ENCODE measurements at regions not wholly inside any gene's neighbourhood (a gene's known extent, or its start where the extent isn't known, plus 50 kb on each side); places are given as distances from the start of the nearest gene placed in this dataset.

- H3K27ac ChIP-seq (ENCODE audit: low read depth in 1 of 2, low read length in 1 of 2), result no peak overlapping the region
- peaks cover 9 to 92% (median 41%) of the 10 kb centered on the region in 5 donors for H3K4me1 ChIP-seq (ENCODE audit: control insufficient read depth in 5 of 5, insufficient read depth in 5 of 5, low read length in 5 of 5)
- H3K4me3 ChIP-seq, result no peak overlapping the region
- no peaks in the 10 kb centered on the region for H3K27me3 ChIP-seq (ENCODE audit: control insufficient read depth in 3 of 3, insufficient read depth in 3 of 3, low read length in 2 of 3)
- H3K9ac ChIP-seq (ENCODE audit: insufficient read depth in 1 of 2, low read length in 2 of 2), result no peak overlapping the region
- TF ChIP-seq CTCF (IDR thresholded peaks at IDR 0.05; ENCODE audit: control extremely low read depth, extremely low read depth), result no peak
- DNase-seq, result no peak
- H3K9me3 ChIP-seq (ENCODE audit: control insufficient read depth in 4 of 4, insufficient read depth in 3 of 4, low read length in 3 of 4), result no peaks in the 10 kb centered on the region
- WGBS, 2 donors, result 73 to 86% methylated on average over 21 of the region's 21 CpGs
- no peaks in the 10 kb centered on the region for H3K36me3 ChIP-seq (ENCODE audit: control insufficient read depth in 4 of 4, insufficient read depth in 4 of 4, low read length in 4 of 4)
- no peak for ATAC-seq (ENCODE audit: insufficient read depth, low FRiP score)
Observed at GRCh38 chr16:85199069-85199725, 86.9 kb upstream of the CIBAR2 start.

GRCh38 chr16:85199880-85200279 is 87.6 kb upstream of the CIBAR2 start:
- ATAC-seq (ENCODE audit: insufficient read depth, low FRiP score) (no peak), DNase-seq (no peak)
- Histone ChIP-seq H3K9ac (ENCODE audit: insufficient read depth in 1 of 2, low read length in 2 of 2) (no peak overlapping the region), H3K36me3 (ENCODE audit: control insufficient read depth in 4 of 4, insufficient read depth in 4 of 4, low read length in 4 of 4) (peaks cover 0 to 5% (median 0%) of the 10 kb centered on the region in 4 donors), H3K27me3 (ENCODE audit: control insufficient read depth in 3 of 3, insufficient read depth in 3 of 3, low read length in 2 of 3) (no peaks in the 10 kb centered on the region), H3K27ac (ENCODE audit: low read depth in 1 of 2, low read length in 1 of 2) (no peak overlapping the region), H3K4me1 (ENCODE audit: control insufficient read depth in 5 of 5, insufficient read depth in 5 of 5, low read length in 5 of 5) (peaks cover 9 to 93% (median 44%) of the 10 kb centered on the region in 5 donors), H3K4me3 (no peak overlapping the region), H3K9me3 (ENCODE audit: control insufficient read depth in 4 of 4, insufficient read depth in 3 of 4, low read length in 3 of 4) (peaks cover 0 to 2% (median 0%) of the 10 kb centered on the region in 4 donors)
- 86 to 88% methylated on average over 9 of the region's 9 CpGs for WGBS, 2 donors
- no peak for TF ChIP-seq CTCF (IDR thresholded peaks at IDR 0.05; ENCODE audit: control extremely low read depth, extremely low read depth)

- WGBS, 2 donors, result 79 to 85% methylated on average over 17 of the region's 17 CpGs
Observed at GRCh38 chr16:85200471-85201278, 88.4 kb upstream of the CIBAR2 start.

More at GRCh38 chr16:85200471-85201278, 88.4 kb upstream of the CIBAR2 start:
- Histone ChIP-seq H3K4me1 (ENCODE audit: control insufficient read depth in 5 of 5, insufficient read depth in 5 of 5, low read length in 5 of 5) (peaks cover 9 to 92% (median 46%) of the 10 kb centered on the region in 5 donors), H3K4me3 (no peak overlapping the region), H3K9ac (ENCODE audit: insufficient read depth in 1 of 2, low read length in 2 of 2) (no peak overlapping the region), H3K9me3 (ENCODE audit: control insufficient read depth in 4 of 4, insufficient read depth in 3 of 4, low read length in 3 of 4) (peaks cover 0 to 2% (median 0%) of the 10 kb centered on the region in 4 donors), H3K27ac (ENCODE audit: low read depth in 1 of 2, low read length in 1 of 2) (no peak overlapping the region), H3K36me3 (ENCODE audit: control insufficient read depth in 4 of 4, insufficient read depth in 4 of 4, low read length in 4 of 4) (peaks cover 0 to 5% (median 0%) of the 10 kb centered on the region in 4 donors), H3K27me3 (ENCODE audit: control insufficient read depth in 3 of 3, insufficient read depth in 3 of 3, low read length in 2 of 3) (no peaks in the 10 kb centered on the region)
- no peak for ATAC-seq (ENCODE audit: insufficient read depth, low FRiP score)
- TF ChIP-seq CTCF (IDR thresholded peaks at IDR 0.05; ENCODE audit: control extremely low read depth, extremely low read depth), result no peak
- DNase-seq, result no peak
